Right ventricle myocardium inferior (tissue), 1 donor: ENCODE measurements at regions not wholly inside any gene's neighbourhood (a gene's known extent, or its start where the extent isn't known, plus 50 kb on each side); places are given as distances from the start of the nearest gene placed in this dataset.

ENCODE experiments used
- ATAC-seq: fragments of 200-7000 bp; cut with Tn5 transposase; one replicate; pipeline ENCODE4 v1.9.1; 2020; ENCODE audit warnings: mild to moderate bottlenecking, moderate library complexity
- DNase-seq: peaks from one replicate; pipeline ENCODE4 v3.0.0; 2021; ENCODE audit errors: missing footprints
- intact Hi-C: fragments of 100-400 bp; cut with DNase I; formaldehyde crosslinking; loops from one replicate; pipeline ENCODE4 v1.11.0; 2022
- donor health status: DM: no; HTN: yes; CAD: no; lungs with severe emphysema.

GRCh38 chr10:2150288-2150687 is 413.0 kb upstream of the ADARB2 start:
- intact Hi-C loops, result no loop called here
- no peak for DNase-seq

GRCh38 chr10:2145926-2146478 is 408.7 kb upstream of the ADARB2 start:
- ATAC-seq, result no peak
- intact Hi-C loops, result no loop called here
- no peak for DNase-seq

More at GRCh38 chr10:2150288-2150687, 413.0 kb upstream of the ADARB2 start:
- no peak for ATAC-seq

GRCh38 chr10:2145491-2145890 is 408.2 kb upstream of the ADARB2 start:
- intact Hi-C loops, result no loop called here
- DNase-seq (no peak), ATAC-seq (no peak)

GRCh38 chr10:2144584-2144983 is 407.3 kb upstream of the ADARB2 start:
- DNase-seq (no peak), ATAC-seq (no peak)
- intact Hi-C loops, result no loop called here

- ATAC-seq, result no peak
- intact Hi-C loops, result no loop called here
Measured at GRCh38 chr10:2143213-2143835, 406.0 kb upstream of the ADARB2 start.

GRCh38 chr10:2139746-2140145 is 402.4 kb upstream of the ADARB2 start:
- ATAC-seq (no peak), DNase-seq (no peak)
- intact Hi-C loops, result no loop called here

More at GRCh38 chr10:2143213-2143835, 406.0 kb upstream of the ADARB2 start:
- DNase-seq, result no peak

GRCh38 chr10:2137549-2138174 is 400.3 kb upstream of the ADARB2 start:
- ATAC-seq, result no peak
- intact Hi-C loops, result no loop called here
- no peak for DNase-seq

- intact Hi-C loops, result no loop called here
- no peak for ATAC-seq
Measured at GRCh38 chr10:2130705-2131305, 393.5 kb upstream of the ADARB2 start.

GRCh38 chr10:2128991-2129390 is 391.7 kb upstream of the ADARB2 start:
- ATAC-seq (no peak), DNase-seq (no peak)
- intact Hi-C loops, result no loop called here

More at GRCh38 chr10:2130705-2131305, 393.5 kb upstream of the ADARB2 start:
- no peak for DNase-seq

GRCh38 chr10:2124135-2124534 is 386.8 kb upstream of the ADARB2 start:
- intact Hi-C loops, result no loop called here
- ATAC-seq, result no peak
- DNase-seq, result no peak

- ATAC-seq (peak; percentile 84), DNase-seq (no peak)
- intact Hi-C loops, result no loop called here
Measured at GRCh38 chr10:2122431-2123124, 385.3 kb upstream of the ADARB2 start.

GRCh38 chr10:2121929-2122328 is 384.6 kb upstream of the ADARB2 start:
- no peak for DNase-seq
- ATAC-seq, result peak; percentile 85
- intact Hi-C loops, result no loop called here

- intact Hi-C loops, result no loop called here
- no peak for DNase-seq
- ATAC-seq, result no peak
Measured at GRCh38 chr10:2121315-2121714, 384.0 kb upstream of the ADARB2 start.

GRCh38 chr10:2120746-2121145 is 383.4 kb upstream of the ADARB2 start:
- DNase-seq, result no peak
- intact Hi-C loops, result no loop called here
- no peak for ATAC-seq

GRCh38 chr10:2119316-2119715 is 382.0 kb upstream of the ADARB2 start:
- no peak for ATAC-seq
- no peak for DNase-seq
- intact Hi-C loops, result no loop called here

- DNase-seq (no peak), ATAC-seq (no peak)
- intact Hi-C loops, result no loop called here
Measured at GRCh38 chr10:2118201-2118600, 380.9 kb upstream of the ADARB2 start.

GRCh38 chr10:2117641-2118040 is 380.3 kb upstream of the ADARB2 start:
- no peak for ATAC-seq
- intact Hi-C loops, result no loop called here

GRCh38 chr10:2111965-2112364 is 374.6 kb upstream of the ADARB2 start:
- intact Hi-C loops, result no loop called here
- DNase-seq (no peak), ATAC-seq (no peak)

More at GRCh38 chr10:2117641-2118040, 380.3 kb upstream of the ADARB2 start:
- no peak for DNase-seq

GRCh38 chr10:2108496-2108895 is 371.2 kb upstream of the ADARB2 start:
- intact Hi-C loops, result no loop called here
- DNase-seq (no peak), ATAC-seq (no peak)
